ENCODE measurements at regions not wholly inside any gene's neighbourhood (a gene's known extent, or its start where the extent isn't known, plus 50 kb on each side); places are given as distances from the start of the nearest gene placed in this dataset.
"Not testable (repeated sequence)": the region's sequence is repeated elsewhere in the genome, so short reads cannot be mapped to it uniquely, and the experiment has no call there.

DNA sequence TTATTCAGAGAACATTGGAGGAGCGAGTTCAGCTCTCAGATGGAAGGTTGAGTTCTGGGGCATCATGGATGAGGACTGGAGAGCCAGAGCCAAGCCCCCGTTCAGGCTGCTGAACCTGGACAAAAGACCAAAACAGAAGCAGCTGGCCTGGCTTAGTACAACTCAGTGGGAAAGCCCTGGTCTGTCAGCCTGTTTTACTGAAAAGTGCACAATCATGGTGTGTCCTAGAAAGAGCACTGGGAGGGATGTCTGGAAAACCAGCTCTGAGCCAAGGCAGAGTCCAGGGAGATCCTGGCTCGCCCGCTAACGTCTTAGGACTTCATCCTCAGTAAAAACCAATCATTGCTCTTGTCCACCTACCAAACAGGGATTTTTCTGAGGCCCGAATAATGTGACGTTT is 129.7 kb upstream of the MTLN start:
- POLR2A ChIA-PET; H3K27me3 ChIP-seq (ENCODE audit: insufficient read depth, low read length, poor library complexity, severe bottlenecking); H3K4me1 Mint-ChIP-seq; H3K4me3 ChIP-seq (ENCODE audit: low read length); H3K27ac ChIP-seq (ENCODE audit: low read depth, low read length); CTCF ChIA-PET; DNase-seq; H3K4me1 ChIP-seq (ENCODE audit: insufficient read depth, low read length); H3K9me3 Mint-ChIP-seq; H3K27ac Mint-ChIP-seq; H3K4me3 Mint-ChIP-seq; H3K9me3 ChIP-seq (ENCODE audit: low read length); H3K27me3 Mint-ChIP-seq; H3K36me3 ChIP-seq (ENCODE audit: insufficient read depth, low read length); H3K36me3 Mint-ChIP-seq: not testable (repeated sequence)

DNA sequence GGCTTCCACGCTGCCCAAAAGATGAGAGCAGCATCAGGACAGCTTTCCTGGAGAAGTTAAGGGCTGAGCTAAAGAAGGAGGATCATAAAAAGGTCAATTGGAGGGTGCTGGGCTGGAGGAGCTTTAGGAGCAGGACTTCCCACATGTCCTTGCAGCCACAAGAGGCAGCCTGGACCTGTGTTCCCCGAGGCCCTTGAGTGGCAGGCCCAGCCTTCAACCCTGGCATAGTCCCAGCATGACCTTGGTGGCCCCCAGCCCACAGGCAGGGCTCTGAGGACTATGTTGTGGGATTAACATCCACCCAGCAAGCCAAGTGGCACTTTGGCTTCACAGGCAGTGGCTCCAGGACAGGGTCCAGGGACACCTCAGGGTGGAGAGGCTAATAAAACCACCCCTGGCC is 126.8 kb upstream of the MTLN start:
- H3K4me1 Mint-ChIP-seq; H3K27me3 ChIP-seq (ENCODE audit: insufficient read depth, low read length, poor library complexity, severe bottlenecking); H3K9me3 ChIP-seq (ENCODE audit: low read length); H3K4me3 ChIP-seq (ENCODE audit: low read length); H3K36me3 Mint-ChIP-seq; H3K4me1 ChIP-seq (ENCODE audit: insufficient read depth, low read length); H3K27ac Mint-ChIP-seq; CTCF ChIA-PET; POLR2A ChIA-PET; H3K27ac ChIP-seq (ENCODE audit: low read depth, low read length); H3K4me3 Mint-ChIP-seq; H3K36me3 ChIP-seq (ENCODE audit: insufficient read depth, low read length); H3K27me3 Mint-ChIP-seq; DNase-seq; H3K9me3 Mint-ChIP-seq: not testable (repeated sequence)

DNA sequence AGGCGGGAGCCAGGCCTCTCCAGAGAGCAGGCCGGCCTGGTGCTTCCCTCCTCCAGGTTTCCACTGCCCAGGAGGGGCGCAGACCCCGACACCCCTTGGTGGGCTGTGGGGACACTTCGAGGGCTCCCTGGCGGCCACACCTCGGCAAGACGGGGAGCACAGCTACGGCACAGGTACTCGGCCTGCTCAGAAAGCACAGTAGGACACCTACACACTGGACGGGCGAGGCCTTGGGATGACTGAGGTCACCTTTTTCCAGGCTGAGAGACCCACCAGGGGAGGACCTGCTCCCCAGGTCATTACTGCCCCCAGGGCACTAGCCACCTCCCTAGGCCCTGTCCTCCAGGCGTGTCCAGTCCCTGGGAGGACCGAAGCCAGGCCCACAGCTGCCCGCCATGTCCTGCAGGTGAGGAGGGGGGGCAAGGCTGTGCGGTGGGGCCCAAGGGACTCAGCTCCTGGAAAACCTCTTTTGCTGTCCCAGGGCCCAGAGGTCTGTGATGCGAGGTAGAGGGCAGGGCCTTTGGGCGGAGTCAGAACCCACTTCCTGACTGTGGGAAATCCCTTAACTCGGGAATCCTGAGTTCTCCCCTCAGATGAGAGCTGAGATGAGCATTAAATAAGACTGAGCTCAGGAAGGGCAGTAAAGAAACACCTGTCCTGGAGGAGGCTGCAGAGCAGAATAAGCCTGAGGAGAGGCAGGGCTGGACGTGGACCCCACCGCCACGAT is 126.1 kb upstream of the MTLN start:
- POLR2A ChIA-PET; H3K27me3 Mint-ChIP-seq; H3K27ac ChIP-seq (ENCODE audit: low read depth, low read length); H3K4me3 Mint-ChIP-seq; H3K4me1 ChIP-seq (ENCODE audit: insufficient read depth, low read length); H3K27ac Mint-ChIP-seq; H3K36me3 ChIP-seq (ENCODE audit: insufficient read depth, low read length); H3K36me3 Mint-ChIP-seq; H3K9me3 ChIP-seq (ENCODE audit: low read length); H3K4me3 ChIP-seq (ENCODE audit: low read length); H3K4me1 Mint-ChIP-seq; H3K27me3 ChIP-seq (ENCODE audit: insufficient read depth, low read length, poor library complexity, severe bottlenecking); CTCF ChIA-PET; H3K9me3 Mint-ChIP-seq: not testable (repeated sequence)
- peak in 1 of 5 donors; percentile 26 for DNase-seq

DNA sequence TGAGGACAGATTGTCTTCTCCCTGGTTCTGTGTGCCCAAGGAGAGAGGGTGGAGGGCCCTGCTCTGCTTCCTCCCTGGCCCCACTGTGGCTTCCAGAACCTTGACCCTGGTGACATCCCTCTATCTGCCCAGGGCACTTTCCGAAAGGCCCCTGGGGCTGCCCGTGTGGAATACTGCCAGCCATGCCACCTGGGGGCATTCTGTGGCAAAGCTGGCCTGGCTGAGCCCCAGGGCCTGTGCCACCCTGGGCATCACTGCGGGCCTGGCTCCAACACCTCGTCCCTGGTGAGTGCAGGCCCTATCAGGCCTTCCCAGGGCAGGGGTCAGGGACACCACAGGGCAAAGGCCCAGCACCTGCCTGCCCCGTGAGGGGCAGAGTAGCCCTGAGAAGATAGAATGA is 123.7 kb upstream of the MTLN start:
- H3K4me3 Mint-ChIP-seq; H3K36me3 Mint-ChIP-seq; H3K4me3 ChIP-seq (ENCODE audit: low read length); POLR2A ChIA-PET; H3K9me3 Mint-ChIP-seq; CTCF ChIA-PET; H3K36me3 ChIP-seq (ENCODE audit: insufficient read depth, low read length); H3K27me3 ChIP-seq (ENCODE audit: insufficient read depth, low read length, poor library complexity, severe bottlenecking); H3K4me1 Mint-ChIP-seq; H3K27ac Mint-ChIP-seq; H3K4me1 ChIP-seq (ENCODE audit: insufficient read depth, low read length); DNase-seq; H3K27ac ChIP-seq (ENCODE audit: low read depth, low read length); H3K27me3 Mint-ChIP-seq; H3K9me3 ChIP-seq (ENCODE audit: low read length): not testable (repeated sequence)

DNA sequence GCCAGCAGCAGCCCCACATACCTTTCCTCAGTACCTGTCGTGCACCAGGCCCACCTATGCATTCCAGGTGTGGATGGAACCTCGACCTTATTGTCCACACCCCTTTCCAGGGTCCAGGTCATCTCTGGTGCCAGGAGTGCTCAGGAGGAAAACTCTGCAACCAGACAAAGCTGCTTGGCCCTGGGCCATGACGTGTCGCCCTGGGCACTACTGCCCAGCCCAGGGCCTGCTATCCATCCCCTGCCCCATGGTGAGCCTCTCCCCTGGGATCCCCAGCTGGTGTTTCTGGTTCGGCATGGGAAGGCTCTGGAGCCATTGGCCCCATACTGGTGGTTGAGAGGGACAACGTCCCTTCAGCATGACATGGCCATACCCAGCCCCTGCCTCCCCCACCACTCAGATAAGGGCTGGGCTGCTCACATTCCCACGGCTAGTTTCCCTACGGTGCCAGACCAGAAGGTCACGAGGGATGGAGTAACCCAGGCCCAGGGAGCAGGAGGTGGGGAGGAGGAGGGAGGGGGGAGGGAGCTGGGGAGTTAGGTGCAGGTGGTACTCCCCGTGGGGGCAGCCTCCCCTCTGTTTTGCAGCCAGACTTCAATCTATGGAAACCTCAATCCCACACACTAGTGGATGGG is 123.2 kb upstream of the MTLN start:
- H3K27me3 ChIP-seq (ENCODE audit: insufficient read depth, low read length, poor library complexity, severe bottlenecking); CTCF ChIA-PET; H3K4me3 ChIP-seq (ENCODE audit: low read length); DNase-seq; H3K27ac Mint-ChIP-seq; H3K27ac ChIP-seq (ENCODE audit: low read depth, low read length); H3K4me1 Mint-ChIP-seq; H3K4me3 Mint-ChIP-seq; H3K27me3 Mint-ChIP-seq; H3K9me3 Mint-ChIP-seq; H3K4me1 ChIP-seq (ENCODE audit: insufficient read depth, low read length); H3K36me3 Mint-ChIP-seq; POLR2A ChIA-PET; H3K9me3 ChIP-seq (ENCODE audit: low read length); H3K36me3 ChIP-seq (ENCODE audit: insufficient read depth, low read length): not testable (repeated sequence)

DNA sequence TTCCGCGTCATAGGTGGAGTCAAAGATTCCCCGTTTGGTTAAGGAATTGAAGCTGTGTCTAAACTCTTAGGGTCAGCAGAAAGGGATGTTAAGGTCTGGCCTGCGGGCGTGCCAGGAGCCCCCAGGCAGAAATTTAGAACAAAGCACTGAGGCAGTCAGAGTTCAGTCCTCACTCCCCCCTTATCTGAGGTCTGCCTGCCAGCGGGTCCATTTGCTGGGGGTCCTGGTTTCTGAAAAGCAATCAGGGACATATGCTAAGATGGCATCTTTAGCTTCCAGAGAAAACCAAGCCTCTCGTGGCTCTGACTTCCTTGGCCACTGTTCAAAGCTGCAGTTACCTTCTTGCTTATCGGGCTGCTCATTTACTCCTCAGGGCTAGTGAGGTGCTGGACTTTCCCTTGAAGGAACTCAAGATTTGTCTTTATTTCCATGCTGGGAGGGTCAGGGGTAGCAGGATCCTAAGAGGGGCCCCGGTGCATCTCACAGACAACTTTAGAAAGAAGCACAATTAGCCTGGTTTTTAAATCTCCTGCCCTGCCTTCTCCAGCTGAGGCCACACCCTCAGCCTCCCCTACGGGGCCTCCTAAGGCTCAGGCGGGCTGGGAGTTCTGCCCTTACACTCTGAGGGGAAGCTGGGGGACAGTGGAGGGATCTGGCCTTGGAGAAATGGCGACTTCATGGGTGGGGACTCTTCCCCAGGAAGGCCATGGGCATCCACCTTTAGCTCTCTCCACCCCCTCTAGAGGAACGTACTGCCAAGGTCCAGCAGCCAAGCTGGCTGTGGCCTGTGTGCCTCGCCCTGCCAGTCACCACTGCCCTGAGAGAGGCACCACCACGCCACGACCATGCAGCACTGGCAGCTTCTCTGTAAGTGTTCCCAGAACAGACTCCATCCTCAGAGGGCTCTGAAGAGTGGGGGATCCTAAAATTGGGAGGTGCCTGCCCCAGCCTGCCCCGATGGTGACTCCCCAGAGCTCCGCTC is 121.1 kb upstream of the MTLN start:
- H3K4me3 Mint-ChIP-seq; H3K27me3 ChIP-seq (ENCODE audit: insufficient read depth, low read length, poor library complexity, severe bottlenecking); H3K36me3 Mint-ChIP-seq; H3K27ac Mint-ChIP-seq; H3K36me3 ChIP-seq (ENCODE audit: insufficient read depth, low read length); H3K9me3 Mint-ChIP-seq; H3K4me1 ChIP-seq (ENCODE audit: insufficient read depth, low read length); H3K27ac ChIP-seq (ENCODE audit: low read depth, low read length); H3K4me1 Mint-ChIP-seq; POLR2A ChIA-PET; CTCF ChIA-PET; H3K9me3 ChIP-seq (ENCODE audit: low read length); H3K4me3 ChIP-seq (ENCODE audit: low read length); H3K27me3 Mint-ChIP-seq: not testable (repeated sequence)
- DNase-seq, result peak in 1 of 5 donors; percentile 20

DNA sequence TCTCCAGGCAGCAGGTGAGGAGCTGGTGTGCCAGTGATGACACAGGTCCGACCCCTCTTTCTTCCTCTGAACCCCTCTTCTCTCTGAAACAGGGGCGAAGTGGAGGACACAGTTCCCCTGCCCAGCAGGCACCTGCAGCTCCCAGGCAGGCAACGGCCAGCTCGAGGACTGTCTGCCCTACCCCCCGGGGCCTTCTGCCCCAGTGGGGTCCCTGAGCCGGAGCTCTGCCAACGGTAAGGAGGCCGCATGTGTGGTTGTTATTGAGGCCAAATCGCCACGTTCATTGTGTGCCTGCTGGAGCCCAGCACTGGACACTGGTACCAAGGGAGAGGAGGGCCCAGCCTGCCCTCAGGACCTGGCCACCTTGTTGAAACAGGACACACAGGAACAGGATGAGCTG is 119.3 kb upstream of the MTLN start:
- H3K4me3 Mint-ChIP-seq; H3K27me3 ChIP-seq (ENCODE audit: insufficient read depth, low read length, poor library complexity, severe bottlenecking); H3K4me1 ChIP-seq (ENCODE audit: insufficient read depth, low read length); H3K36me3 Mint-ChIP-seq; DNase-seq; H3K27me3 Mint-ChIP-seq; H3K4me1 Mint-ChIP-seq; H3K27ac ChIP-seq (ENCODE audit: low read depth, low read length); H3K9me3 Mint-ChIP-seq; H3K27ac Mint-ChIP-seq; H3K36me3 ChIP-seq (ENCODE audit: insufficient read depth, low read length); CTCF ChIA-PET; POLR2A ChIA-PET; H3K9me3 ChIP-seq (ENCODE audit: low read length); H3K4me3 ChIP-seq (ENCODE audit: low read length): not testable (repeated sequence)

DNA sequence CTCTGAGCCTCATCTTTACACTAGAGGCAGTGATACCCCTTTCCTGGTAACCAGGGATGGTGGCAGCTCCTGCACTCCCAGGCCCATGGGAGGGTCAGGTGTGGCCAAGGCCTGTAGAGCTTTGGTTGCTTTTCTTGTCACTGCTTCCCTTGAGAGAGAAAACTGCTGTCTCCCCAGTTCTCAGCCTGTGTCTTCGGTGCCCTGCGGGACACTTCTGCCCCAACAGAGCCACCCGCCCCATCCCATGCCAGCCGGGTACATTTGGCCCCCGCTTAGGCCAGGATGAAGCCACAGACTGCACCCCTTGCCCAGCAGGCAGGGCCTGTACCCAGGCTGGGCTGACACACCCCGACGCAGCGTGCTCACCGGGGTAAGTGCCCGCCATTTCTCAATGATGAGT is 117.4 kb upstream of the MTLN start:
- H3K4me3 ChIP-seq (ENCODE audit: low read length); H3K36me3 ChIP-seq (ENCODE audit: insufficient read depth, low read length); H3K36me3 Mint-ChIP-seq; DNase-seq; H3K4me3 Mint-ChIP-seq; H3K27me3 Mint-ChIP-seq; H3K27ac ChIP-seq (ENCODE audit: low read depth, low read length); H3K4me1 Mint-ChIP-seq; H3K27me3 ChIP-seq (ENCODE audit: insufficient read depth, low read length, poor library complexity, severe bottlenecking); H3K9me3 Mint-ChIP-seq; CTCF ChIA-PET; H3K27ac Mint-ChIP-seq; H3K9me3 ChIP-seq (ENCODE audit: low read length); H3K4me1 ChIP-seq (ENCODE audit: insufficient read depth, low read length); POLR2A ChIA-PET: not testable (repeated sequence)
